ENCODE measurements at regions not wholly inside any gene's neighbourhood (a gene's known extent, or its start where the extent isn't known, plus 50 kb on each side); places are given as distances from the start of the nearest gene placed in this dataset.

DNA sequence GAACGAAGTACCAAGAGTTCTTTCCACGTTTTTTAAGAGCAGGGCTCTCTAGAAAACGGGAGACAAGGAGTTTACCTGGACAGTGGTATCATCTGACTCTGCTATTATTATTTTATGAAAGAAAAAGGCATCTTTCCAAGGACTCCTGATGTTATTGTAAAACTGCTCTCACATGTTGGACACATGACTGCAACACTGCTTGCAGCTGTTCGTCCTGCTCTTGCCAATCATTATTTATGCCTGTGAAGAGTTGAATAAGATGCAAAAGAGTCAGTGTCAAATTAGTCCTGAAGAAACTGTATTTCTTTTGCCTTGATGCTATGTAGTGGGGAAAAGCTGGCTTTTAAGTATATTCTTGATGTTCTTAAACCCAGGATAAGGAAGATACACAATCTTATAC is 284.5 kb upstream of the PTGER4 start:
- TF ChIP-seq, protein P1, sequence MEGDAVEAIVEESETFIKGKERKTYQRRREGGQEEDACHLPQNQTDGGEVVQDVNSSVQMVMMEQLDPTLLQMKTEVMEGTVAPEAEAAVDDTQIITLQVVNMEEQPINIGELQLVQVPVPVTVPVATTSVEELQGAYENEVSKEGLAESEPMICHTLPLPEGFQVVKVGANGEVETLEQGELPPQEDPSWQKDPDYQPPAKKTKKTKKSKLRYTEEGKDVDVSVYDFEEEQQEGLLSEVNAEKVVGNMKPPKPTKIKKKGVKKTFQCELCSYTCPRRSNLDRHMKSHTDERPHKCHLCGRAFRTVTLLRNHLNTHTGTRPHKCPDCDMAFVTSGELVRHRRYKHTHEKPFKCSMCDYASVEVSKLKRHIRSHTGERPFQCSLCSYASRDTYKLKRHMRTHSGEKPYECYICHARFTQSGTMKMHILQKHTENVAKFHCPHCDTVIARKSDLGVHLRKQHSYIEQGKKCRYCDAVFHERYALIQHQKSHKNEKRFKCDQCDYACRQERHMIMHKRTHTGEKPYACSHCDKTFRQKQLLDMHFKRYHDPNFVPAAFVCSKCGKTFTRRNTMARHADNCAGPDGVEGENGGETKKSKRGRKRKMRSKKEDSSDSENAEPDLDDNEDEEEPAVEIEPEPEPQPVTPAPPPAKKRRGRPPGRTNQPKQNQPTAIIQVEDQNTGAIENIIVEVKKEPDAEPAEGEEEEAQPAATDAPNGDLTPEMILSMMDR (conservative IDR thresholded peaks at IDR 0.05; ENCODE audit: low read depth): no peak
- ChIA-PET POLR2A (ENCODE audit: low non-redundant PET) (no interaction called here), CTCF (no interaction called here)
- no peak overlapping the region for H3K27ac ChIP-seq
- no peak for DNase-seq (ENCODE audit: low spot score)

DNA sequence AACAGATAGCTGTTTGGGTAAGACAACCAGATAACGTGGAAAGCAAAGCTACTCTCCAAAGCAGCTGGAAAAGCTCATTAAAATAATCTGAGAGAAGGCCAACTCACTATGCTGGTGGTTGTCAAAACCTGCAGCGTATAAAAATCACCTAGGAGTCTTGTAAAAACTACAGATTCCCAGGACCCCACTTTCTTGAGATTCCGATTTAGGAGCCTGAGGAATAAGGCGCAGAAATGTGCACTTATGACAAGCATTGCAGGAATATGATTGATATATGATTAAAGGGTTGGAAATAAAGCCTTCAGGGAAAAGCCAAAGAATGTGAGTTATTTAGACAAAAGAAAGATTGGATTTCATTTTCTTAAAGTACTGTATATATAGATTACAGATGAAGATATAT is 285.0 kb upstream of the PTGER4 start:
- no peak overlapping the region for H3K27ac ChIP-seq
- ChIA-PET POLR2A (ENCODE audit: low non-redundant PET) (no interaction called here), CTCF (no interaction called here)
- no peak for DNase-seq (ENCODE audit: low spot score)
- TF ChIP-seq, protein P1 (conservative IDR thresholded peaks at IDR 0.05; ENCODE audit: low read depth): no peak

DNA sequence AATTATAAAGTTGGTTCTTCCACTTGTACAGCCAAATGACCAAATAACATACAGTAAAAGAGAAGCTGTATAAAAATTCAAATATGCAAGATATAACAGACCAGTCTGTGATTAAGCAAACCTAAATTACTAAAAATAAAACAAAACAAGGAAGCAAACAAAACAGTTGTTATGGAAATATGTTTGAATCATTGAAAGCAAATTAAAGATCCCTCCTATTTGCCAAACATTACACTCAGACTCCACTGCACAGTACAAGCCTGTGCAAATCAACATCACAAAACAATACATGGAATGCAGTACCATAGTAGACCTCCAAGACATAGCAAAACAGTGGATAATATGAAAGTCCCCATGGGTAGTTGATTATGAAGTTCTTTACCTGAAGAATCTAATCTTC is 288.1 kb upstream of the PTGER4 start:
- no peak overlapping the region for H3K27ac ChIP-seq
- ChIA-PET CTCF (interaction anchor here (0.6 kb wide), 1 partner anchor 31 kb away, joined by 3 read pairs; no protein-coding TSS in a partner anchor), POLR2A (ENCODE audit: low non-redundant PET) (no interaction called here)
- TF ChIP-seq, protein P1 (conservative IDR thresholded peaks at IDR 0.05; ENCODE audit: low read depth): no peak
- no peak for DNase-seq (ENCODE audit: low spot score)

DNA sequence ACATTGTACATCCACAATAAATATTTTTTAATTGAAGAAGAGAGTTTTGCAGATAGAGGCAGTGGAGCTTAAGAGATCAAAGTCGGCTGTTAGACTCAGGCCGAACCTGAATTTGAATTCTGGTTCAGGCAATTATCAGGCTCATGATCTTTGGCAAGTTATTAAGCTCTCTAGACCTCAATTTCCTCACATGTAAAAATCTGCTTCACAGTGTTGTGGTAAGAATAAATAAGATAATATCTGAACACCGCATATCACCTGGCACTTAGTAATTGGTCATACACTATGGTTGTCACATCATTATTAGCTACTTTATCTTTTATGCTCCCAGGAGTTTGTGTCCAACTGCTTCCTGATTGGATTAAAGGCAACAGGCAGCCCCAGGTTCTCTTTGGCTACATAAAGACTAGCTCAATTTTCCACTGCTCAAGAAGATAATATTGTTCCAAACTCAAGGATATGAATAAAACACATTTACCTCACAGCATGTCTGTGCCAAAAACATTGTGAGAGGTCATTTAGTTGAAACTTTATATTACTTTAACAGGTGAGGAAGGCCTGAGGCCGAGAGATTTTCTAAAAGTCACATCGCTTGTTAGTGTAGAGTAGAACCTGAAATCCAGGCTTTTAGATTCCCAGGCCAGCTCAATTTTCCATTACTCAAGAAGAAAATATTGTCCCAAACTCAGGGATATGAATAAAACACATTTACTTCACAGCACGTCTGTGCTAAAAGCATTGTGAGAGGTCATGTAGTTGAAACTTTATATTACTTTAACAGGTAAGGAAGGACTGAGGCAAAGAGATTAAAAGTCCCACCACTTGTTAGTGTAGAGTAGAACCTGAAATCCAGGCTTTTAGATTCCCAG is 289.2 kb upstream of the PTGER4 start:
- no peak overlapping the region for H3K27ac ChIP-seq
- ChIA-PET POLR2A (ENCODE audit: low non-redundant PET) (no interaction called here), CTCF (no interaction called here)
- TF ChIP-seq, protein P1 (conservative IDR thresholded peaks at IDR 0.05; ENCODE audit: low read depth): no peak
- DNase-seq (ENCODE audit: low spot score): no peak

DNA sequence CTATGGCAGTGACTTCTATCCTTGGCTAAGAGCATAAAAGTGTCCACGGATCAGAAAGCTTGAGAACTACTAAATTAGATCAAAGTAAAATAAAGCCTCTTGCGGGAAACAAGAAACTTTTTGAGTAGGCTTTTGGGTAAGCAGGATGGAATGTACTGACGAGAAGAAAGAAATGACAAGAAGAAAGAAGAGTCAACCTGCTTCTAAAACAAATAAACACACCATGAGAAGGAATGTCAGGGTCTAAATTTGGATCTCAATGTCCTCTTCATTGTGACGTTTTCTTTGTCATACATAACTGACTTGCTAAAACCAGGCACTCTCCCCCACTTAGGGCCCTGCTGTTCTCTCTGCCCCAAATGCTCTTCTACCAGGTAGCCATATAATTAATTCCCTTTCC is 290.1 kb upstream of the PTGER4 start:
- ChIA-PET POLR2A (ENCODE audit: low non-redundant PET) (no interaction called here), CTCF (no interaction called here)
- no peak for DNase-seq (ENCODE audit: low spot score)
- TF ChIP-seq, protein P1 (conservative IDR thresholded peaks at IDR 0.05; ENCODE audit: low read depth): no peak
- H3K27ac ChIP-seq: no peak overlapping the region

DNA sequence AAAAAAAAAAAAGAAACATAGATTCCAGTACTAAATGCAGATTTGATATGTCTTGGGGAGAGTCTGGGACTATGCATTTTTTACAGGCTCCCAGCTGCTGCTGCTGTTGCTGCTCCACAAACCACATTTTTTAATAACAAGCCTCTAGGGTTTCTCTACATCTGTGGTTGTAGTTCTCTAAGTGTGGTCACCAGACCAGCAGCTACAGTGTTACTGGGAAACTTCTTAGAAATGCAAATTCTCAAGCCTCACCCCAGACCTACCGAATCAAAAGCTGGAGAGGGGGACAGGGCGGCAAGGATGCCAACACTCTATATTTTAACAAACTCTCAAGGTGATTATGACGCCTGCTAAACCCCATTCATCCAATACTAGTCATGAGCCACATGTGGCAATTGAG is 293.4 kb upstream of the PTGER4 start:
- DNase-seq (ENCODE audit: low spot score): no peak
- TF ChIP-seq, protein P1 (conservative IDR thresholded peaks at IDR 0.05; ENCODE audit: low read depth): no peak
- ChIA-PET CTCF (interaction anchor here (0.7 kb wide), 1 partner anchor 1517 kb away, joined by 3 read pairs; no protein-coding TSS in a partner anchor), POLR2A (ENCODE audit: low non-redundant PET) (no interaction called here)
- H3K27ac ChIP-seq: no peak overlapping the region
